ENCODE measurements at regions not wholly inside any gene's neighbourhood (a gene's known extent, or its start where the extent isn't known, plus 50 kb on each side); places are given as distances from the start of the nearest gene placed in this dataset.

DNA sequence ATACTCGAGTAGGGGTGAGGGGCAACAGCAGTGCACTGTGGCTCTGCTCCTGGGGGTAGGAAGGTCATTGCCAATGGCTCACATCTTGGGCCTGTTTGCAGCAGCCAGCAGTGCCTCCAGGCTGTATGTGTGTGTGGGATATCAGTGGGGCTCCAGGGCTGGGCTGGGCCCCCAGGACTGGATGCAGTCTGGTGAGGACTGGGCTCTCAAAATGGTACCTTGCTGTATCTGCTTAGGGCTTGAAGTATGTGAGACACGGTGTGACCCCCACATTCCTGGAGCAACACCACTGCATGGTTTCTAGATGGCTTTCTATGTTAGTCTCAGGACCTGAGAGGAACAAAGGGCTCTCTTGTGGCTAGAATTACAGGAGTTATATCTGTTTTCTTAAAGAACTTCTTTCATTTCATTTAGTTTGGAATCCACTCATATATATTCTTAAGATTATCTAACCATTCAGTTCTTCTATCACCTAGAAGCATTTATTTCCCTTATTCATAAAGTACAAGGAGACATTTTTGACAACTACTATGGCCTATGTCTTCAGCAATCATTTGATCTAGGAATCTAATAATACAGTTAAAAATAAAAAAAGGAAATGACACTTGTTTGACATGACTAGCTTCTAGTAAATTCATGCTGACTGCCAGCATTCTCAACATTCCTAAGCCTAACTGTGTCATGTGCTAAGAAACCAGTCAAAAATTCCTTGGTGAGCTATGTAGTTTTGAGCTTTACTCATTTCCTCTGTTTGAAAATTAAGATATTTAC is 443.2 kb upstream of the SEMA3A start:
- no peak overlapping the region for H3K4me3 ChIP-seq (replicated peaks; ENCODE audit: low read depth, low read length)
- TF ChIP-seq, protein P1, sequence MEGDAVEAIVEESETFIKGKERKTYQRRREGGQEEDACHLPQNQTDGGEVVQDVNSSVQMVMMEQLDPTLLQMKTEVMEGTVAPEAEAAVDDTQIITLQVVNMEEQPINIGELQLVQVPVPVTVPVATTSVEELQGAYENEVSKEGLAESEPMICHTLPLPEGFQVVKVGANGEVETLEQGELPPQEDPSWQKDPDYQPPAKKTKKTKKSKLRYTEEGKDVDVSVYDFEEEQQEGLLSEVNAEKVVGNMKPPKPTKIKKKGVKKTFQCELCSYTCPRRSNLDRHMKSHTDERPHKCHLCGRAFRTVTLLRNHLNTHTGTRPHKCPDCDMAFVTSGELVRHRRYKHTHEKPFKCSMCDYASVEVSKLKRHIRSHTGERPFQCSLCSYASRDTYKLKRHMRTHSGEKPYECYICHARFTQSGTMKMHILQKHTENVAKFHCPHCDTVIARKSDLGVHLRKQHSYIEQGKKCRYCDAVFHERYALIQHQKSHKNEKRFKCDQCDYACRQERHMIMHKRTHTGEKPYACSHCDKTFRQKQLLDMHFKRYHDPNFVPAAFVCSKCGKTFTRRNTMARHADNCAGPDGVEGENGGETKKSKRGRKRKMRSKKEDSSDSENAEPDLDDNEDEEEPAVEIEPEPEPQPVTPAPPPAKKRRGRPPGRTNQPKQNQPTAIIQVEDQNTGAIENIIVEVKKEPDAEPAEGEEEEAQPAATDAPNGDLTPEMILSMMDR (IDR thresholded peaks at IDR 0.05; ENCODE audit: low read depth, low read length, missing control alignments), result no peak
- DNase-seq (ENCODE audit: extremely low read depth, low read depth), result peak; percentile 35

DNA sequence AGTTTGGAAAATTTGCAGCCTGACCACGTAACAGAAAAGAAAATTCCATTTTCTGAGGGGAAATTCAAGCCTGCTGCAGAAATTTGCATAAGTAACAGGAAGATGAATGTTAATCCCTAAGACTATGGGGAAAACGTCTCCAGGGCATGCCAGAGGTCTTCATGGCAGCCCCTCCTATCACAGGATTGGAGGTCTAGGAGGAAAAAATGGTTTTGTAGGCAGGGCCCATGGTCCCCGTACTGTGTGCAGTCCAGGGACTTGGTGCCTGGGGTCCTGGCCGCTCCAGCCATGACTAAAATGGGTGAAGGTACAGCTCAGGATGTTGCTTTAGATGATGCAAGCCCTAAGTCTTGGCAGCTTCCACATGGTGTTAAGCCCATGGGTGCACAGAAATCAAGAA is 437.3 kb upstream of the SEMA3A start:
- no peak for DNase-seq (ENCODE audit: extremely low read depth, low read depth)
- no peak overlapping the region for H3K4me3 ChIP-seq (replicated peaks; ENCODE audit: low read depth, low read length)
- TF ChIP-seq, protein P1 (IDR thresholded peaks at IDR 0.05; ENCODE audit: low read depth, low read length, missing control alignments), result no peak

DNA sequence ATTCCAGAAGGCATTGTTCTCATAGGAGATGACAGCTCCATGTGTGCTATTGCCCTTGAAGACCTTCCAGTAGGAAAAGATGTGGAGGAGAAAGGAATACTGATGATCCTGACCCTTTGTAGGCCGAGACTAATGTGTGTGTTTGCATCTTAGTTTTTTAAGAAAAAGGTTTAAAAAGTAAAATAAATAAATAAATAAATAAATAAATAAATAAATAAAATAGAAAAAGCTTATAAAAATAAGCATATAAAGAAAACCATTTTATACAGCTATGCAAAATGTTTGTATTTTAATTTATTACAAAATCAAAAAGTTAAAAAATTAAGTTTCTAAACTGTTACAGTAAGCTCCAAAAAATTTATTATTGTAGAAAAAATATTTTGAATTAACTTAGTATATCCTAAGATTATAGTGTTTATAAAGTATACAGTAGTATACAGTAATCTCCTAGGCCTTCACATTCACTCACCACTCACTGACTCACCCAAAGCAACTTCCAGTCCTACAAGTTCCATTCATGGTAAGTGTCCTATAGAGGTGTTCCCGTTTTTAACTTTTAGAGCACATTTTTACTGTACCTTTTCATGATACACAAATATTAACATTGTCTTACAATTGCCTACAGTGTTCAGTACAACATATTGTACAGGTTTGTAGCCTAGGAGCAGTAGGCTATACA is 435.2 kb upstream of the SEMA3A start:
- DNase-seq (ENCODE audit: extremely low read depth, low read depth), result no peak
- TF ChIP-seq, protein P1 (IDR thresholded peaks at IDR 0.05; ENCODE audit: low read depth, low read length, missing control alignments), result no peak
- H3K4me3 ChIP-seq (replicated peaks; ENCODE audit: low read depth, low read length), result no peak overlapping the region

DNA sequence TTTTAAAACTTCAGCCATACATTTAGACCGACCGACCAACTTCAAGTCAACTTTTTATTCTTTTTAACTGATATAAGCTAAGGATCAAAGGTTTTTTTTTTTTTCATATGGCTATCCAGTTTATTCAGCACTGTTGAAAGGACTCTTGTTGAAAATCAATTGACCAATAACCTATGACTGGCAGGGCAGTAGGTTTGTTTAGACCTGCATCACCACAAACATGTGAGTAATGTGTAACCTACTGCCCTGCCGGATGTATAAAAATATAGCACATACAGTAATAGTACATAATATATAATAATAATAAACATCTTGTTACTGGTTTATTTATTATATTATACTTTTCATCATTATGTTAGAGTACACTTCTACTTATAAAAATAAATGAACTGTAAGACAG is 434.6 kb upstream of the SEMA3A start:
- no peak for DNase-seq (ENCODE audit: extremely low read depth, low read depth)
- TF ChIP-seq, protein P1 (IDR thresholded peaks at IDR 0.05; ENCODE audit: low read depth, low read length, missing control alignments), result no peak
- no peak overlapping the region for H3K4me3 ChIP-seq (replicated peaks; ENCODE audit: low read depth, low read length)

DNA sequence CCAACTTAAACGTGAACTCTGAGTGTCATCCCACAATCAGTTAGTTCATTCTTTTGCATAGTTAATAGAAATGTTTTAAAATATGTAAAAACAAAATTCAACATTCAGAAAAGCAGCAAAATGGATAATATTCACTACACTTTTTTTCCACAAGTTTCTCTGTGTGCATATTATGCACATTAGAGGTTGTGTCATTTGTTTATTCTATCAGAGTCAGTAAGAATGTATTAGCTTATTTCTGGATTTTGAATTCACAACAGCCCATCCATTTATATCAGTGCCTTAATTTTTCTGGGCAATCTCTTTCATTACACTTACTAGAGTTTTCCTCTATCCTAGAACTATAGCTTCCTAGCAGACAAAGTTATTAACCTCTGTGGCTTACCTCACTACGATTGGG is 432.7 kb upstream of the SEMA3A start:
- DNase-seq (ENCODE audit: extremely low read depth, low read depth), result no peak
- TF ChIP-seq, protein P1 (IDR thresholded peaks at IDR 0.05; ENCODE audit: low read depth, low read length, missing control alignments), result no peak
- no peak overlapping the region for H3K4me3 ChIP-seq (replicated peaks; ENCODE audit: low read depth, low read length)

DNA sequence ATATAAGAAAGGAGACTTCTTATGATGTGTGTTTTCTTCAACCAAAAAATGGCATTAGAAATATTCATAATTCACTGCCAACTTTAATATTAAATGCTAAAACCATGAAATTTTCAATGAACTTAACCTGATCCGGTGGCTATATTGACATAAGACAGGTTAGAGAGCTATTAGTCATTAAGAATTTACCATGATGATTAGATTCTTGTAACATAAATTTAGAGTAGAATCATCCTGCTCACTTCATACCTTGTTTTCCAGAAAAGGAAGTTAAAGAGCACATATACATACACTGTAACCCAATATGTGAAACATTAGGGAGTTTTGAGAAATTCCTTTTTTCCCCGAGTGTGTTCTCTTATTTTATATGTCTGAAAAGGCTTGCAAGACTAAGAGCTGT is 430.3 kb upstream of the SEMA3A start:
- TF ChIP-seq, protein P1 (IDR thresholded peaks at IDR 0.05; ENCODE audit: low read depth, low read length, missing control alignments), result no peak
- no peak overlapping the region for H3K4me3 ChIP-seq (replicated peaks; ENCODE audit: low read depth, low read length)
- no peak for DNase-seq (ENCODE audit: extremely low read depth, low read depth)

Data from HFF-Myc (cell line).